ENCODE measurements at regions not wholly inside any gene's neighbourhood (a gene's known extent, or its start where the extent isn't known, plus 50 kb on each side); places are given as distances from the start of the nearest gene placed in this dataset.

- no peak for TF ChIP-seq AFF4 (CRISPR knock-in tag; IDR thresholded peaks at IDR 0.05; ENCODE audit: borderline replicate concordance)
- no peak for TF ChIP-seq ARID4B (CRISPR knock-in tag; IDR thresholded peaks at IDR 0.05; ENCODE audit: borderline replicate concordance)
- TF ChIP-seq TEAD4 (CRISPR knock-in tag; IDR thresholded peaks at IDR 0.05), result no peak
- TF ChIP-seq STAT6 (CRISPR knock-in tag; conservative IDR thresholded peaks at IDR 0.05; ENCODE audit: low read depth), result no peak
- no peak for TF ChIP-seq GRHL2 (CRISPR knock-in tag; IDR thresholded peaks at IDR 0.05; ENCODE audit: insufficient replicate concordance, severe bottlenecking)
- TF ChIP-seq ZBTB43 (CRISPR knock-in tag; IDR thresholded peaks at IDR 0.05), result no peak
- TF ChIP-seq JUN (CRISPR knock-in tag; IDR thresholded peaks at IDR 0.05), result no peak
- TF ChIP-seq NFATC4 (CRISPR knock-in tag; IDR thresholded peaks at IDR 0.05), result no peak
- no peak for TF ChIP-seq MLX (CRISPR knock-in tag; IDR thresholded peaks at IDR 0.05)
Observed at GRCh38 chr17:72400863-72401262, 280.0 kb downstream of the SOX9 start (continued).

GRCh38 chr17:72401883-72402726, 281.3 kb downstream of the SOX9 start:
- H3K4me3 Mint-ChIP-seq, result no peak overlapping the region
- TF ChIP-seq NR1H2 (CRISPR knock-in tag; IDR thresholded peaks at IDR 0.05) (no peak), SOX15 (CRISPR knock-in tag; IDR thresholded peaks at IDR 0.05) (no peak), IRF2 (CRISPR knock-in tag; IDR thresholded peaks at IDR 0.05; ENCODE audit: borderline replicate concordance, low read depth) (no peak), ZNF416 (CRISPR knock-in tag; IDR thresholded peaks at IDR 0.05) (no peak), GTF2I (CRISPR knock-in tag; conservative IDR thresholded peaks at IDR 0.05) (no peak), ZNF219 (CRISPR knock-in tag; IDR thresholded peaks at IDR 0.05; ENCODE audit: borderline replicate concordance) (no peak), ZNF232 (CRISPR knock-in tag; IDR thresholded peaks at IDR 0.05) (no peak), FOXP4 (CRISPR knock-in tag; IDR thresholded peaks at IDR 0.05) (no peak), TEAD4 (CRISPR knock-in tag; IDR thresholded peaks at IDR 0.05) (no peak), CREM (CRISPR knock-in tag; IDR thresholded peaks at IDR 0.05) (no peak)
- no peaks in the 10 kb centered on the region; the same call in 1 of the 2 replicates for H3K9me3 Mint-ChIP-seq
- H3K4me1 Mint-ChIP-seq, result peaks cover 6% of the 10 kb centered on the region
- no peak for DNase-seq (ENCODE audit: low spot score)
- POLR2A ChIA-PET, result no interaction called here
- no peaks in the 10 kb centered on the region for H3K36me3 Mint-ChIP-seq
- H3K27me3 Mint-ChIP-seq (ENCODE audit: low read depth), result peaks cover 38% of the 10 kb centered on the region
- ATAC-seq, result no peak
- no peak overlapping the region for H3K27ac Mint-ChIP-seq
- CTCF ChIA-PET, result no interaction called here

Data from WTC11 (cell line).